BE2C (cell line): ENCODE measurements at regions not wholly inside any gene's neighbourhood (a gene's known extent, or its start where the extent isn't known, plus 50 kb on each side); places are given as distances from the start of the nearest gene placed in this dataset.

Experiments
- DNase-seq: peaks from one replicate; pipeline ENCODE4 v3.0.0-alpha.2; 2020
- H3K27me3 ChIP-seq: fragments of 250-450 bp; sonication (Bioruptor Pico); 2 replicates; pipeline ENCODE4 v1.5.1; 2020; ENCODE audit warnings: mild to moderate bottlenecking
- H3K36me3 ChIP-seq: fragments of 250-450 bp; sonication (Bioruptor Pico); 2 replicates; pipeline ENCODE4 v1.5.1; 2020; ENCODE audit warnings: mild to moderate bottlenecking
- H3K4me1 ChIP-seq: fragments of 250-450 bp; sonication (Bioruptor Pico); 2 replicates; pipeline ENCODE4 v1.5.1; 2020
- H3K4me3 ChIP-seq: 2 replicates; pipeline ENCODE4 v1.5.1; 2011; ENCODE audit warnings: low read depth, low read length
- H3K9me3 ChIP-seq: fragments of 250-450 bp; sonication (Bioruptor Pico); 2 replicates; pipeline ENCODE4 v1.5.1; 2020
- CTCF ChIP-seq: IDR thresholded peaks from 2 replicates; pipeline ENCODE4 v1.5.1; 2012; ENCODE audit warnings: mild to moderate bottlenecking, low read depth, low read length

DNA sequence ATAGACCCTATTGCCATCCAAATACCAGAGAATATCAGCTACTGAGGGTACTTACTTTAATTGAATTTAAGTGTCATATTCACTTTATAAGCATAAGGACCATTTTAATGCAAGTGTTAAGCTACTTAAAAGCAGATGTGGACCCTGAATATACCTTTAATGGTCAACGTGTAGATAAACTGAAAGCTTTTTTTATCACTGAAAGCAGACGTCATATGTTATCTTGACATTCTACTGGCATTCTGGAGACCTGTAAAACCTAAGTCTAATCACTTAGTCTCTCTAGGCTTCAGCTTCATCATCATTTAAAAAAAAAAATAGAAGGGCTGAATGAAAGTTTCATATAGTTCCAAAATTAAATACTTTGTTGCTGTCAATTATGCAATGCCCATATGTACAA lies 116.5 kb downstream of the ELAPOR2 start:
- Histone ChIP-seq H3K4me1 (no peaks in the 10 kb centered on the region; the same call in 1 of the 2 replicates), H3K36me3 (no peaks in the 10 kb centered on the region), H3K4me3 (no peak overlapping the region), H3K9me3 (no peaks in the 10 kb centered on the region), H3K27me3 (no peaks in the 10 kb centered on the region; the same call in 1 of the 2 replicates)
- no peak for TF ChIP-seq CTCF
- no peak for DNase-seq

DNA sequence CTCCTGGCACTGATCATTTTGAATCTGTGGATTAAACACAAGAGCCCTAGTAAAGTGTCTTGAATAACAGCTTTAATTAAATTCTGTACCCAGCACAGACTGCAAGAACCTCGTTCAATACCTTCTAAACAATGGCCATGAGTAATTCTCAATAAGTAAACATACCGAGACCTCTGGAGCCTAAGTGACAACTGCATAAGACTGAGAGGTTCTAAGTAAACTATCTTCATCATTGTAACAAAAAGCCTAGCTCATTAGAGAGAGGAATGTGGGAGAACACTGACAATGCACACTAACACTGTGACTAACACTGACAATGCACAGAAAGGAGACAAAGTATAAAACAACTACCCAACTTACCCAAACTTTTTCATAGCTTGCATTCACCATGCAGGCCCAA lies 117.4 kb downstream of the ELAPOR2 start:
- no peak for DNase-seq

DNA sequence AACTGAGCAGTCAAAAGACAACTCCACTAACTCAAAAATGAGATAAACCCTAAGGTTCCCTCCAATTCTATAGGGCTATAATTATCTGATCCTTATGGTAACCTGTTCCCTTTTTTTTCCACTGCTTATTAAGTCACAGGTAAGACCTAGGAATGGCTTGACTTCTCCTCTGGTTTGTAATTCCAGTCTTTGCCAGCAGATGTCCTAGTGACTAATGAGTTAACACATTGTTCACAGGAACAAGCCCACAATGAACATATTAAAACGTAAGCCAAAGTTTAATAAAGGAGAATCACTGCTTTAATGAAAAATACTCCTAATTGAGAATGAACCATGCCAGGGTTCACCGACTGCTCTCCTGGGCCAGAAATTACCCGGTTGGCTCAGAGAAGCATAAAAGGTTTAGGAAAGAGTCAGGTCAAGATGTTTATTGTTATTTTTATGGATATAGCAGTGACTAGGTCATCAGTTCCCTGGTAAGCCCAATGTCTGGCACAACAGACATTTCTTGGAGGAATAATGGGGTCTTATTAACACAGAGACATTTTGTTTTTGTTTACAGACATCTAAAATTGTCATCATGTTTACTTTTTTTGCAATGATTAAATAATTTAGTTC lies 120.1 kb downstream of the ELAPOR2 start:
- peak; percentile 56 for DNase-seq
- TF ChIP-seq CTCF, result peak; percentile 73
- Histone ChIP-seq H3K36me3 (no peaks in the 10 kb centered on the region), H3K4me1 (no peaks in the 10 kb centered on the region; the same call in 1 of the 2 replicates), H3K27me3 (no peaks in the 10 kb centered on the region), H3K4me3 (no peak overlapping the region), H3K9me3 (no peaks in the 10 kb centered on the region)

More for the DNA sequence above, 117.4 kb downstream of the ELAPOR2 start:
- Histone ChIP-seq H3K4me3 (no peak overlapping the region), H3K27me3 (no peaks in the 10 kb centered on the region; the same call in 1 of the 2 replicates), H3K9me3 (no peaks in the 10 kb centered on the region), H3K4me1 (no peaks in the 10 kb centered on the region; the same call in 1 of the 2 replicates), H3K36me3 (no peaks in the 10 kb centered on the region)
- no peak for TF ChIP-seq CTCF

DNA sequence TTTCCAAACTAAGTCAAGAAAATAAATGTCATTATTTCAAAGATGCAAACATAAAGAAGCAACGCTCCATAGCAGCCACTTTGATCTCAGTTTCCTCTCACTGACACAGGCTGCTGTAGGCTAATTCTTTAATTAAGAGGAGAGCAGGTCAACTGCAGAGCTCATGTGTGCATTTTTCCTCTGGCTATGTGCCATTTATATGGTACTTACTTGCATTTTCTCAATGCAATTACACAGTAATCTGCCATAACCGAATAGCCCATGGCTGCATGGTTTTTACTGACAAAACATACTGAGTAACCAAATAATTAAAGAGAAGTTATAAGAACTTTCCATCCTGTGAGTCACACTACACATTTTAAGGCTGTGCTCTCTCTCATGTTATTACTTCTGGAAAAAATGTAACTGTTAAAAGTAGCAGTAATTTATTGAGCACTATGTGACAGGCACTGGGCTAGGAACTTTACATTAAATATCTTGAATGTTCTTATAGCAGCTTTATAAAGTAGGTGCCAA lies 122.0 kb downstream of the ELAPOR2 start:
- DNase-seq, result peak; percentile 19
- H3K36me3 ChIP-seq, result no peaks in the 10 kb centered on the region

DNA sequence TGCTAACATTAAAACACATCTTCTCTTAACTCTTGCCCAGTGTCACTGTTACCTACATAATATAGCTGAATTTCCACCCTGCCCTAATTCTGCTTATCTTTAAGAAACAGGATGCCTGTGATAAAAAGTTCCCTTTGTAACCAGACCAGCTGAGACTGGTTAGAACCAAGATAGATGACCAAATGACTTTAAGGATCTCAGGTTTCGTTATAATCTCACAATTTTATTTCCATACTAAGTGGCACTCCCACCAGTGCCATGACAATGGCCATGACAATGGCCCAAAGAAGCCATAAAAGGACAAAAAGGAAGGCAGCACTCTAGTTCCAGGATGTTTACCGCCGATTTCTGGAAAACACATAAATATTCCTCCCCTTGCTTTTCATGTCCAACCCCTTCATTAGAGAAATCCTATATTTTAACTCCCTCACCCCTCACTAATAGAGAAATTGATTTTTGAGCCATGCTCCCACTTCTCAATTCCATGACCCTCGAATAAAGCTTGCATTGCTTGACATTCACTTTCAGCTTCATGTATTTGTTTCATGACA lies 126.1 kb downstream of the ELAPOR2 start:
- H3K27me3 ChIP-seq, result no peaks in the 10 kb centered on the region; the same call in 1 of the 2 replicates
- TF ChIP-seq CTCF, result no peak
- H3K36me3 ChIP-seq, result no peaks in the 10 kb centered on the region
- H3K9me3 ChIP-seq, result no peaks in the 10 kb centered on the region
- no peaks in the 10 kb centered on the region; the same call in 1 of the 2 replicates for H3K4me1 ChIP-seq
- no peak overlapping the region for H3K4me3 ChIP-seq
- no peak for DNase-seq

More for the DNA sequence above, 122.0 kb downstream of the ELAPOR2 start:
- Histone ChIP-seq H3K4me3 (no peak overlapping the region), H3K4me1 (no peaks in the 10 kb centered on the region; the same call in 1 of the 2 replicates), H3K27me3 (no peaks in the 10 kb centered on the region), H3K9me3 (no peaks in the 10 kb centered on the region)
- TF ChIP-seq CTCF, result no peak

- no peak for DNase-seq
- TF ChIP-seq CTCF, result no peak
Measured at GRCh38 chr7:86932038-86932512, 127.4 kb downstream of the ELAPOR2 start.

More at GRCh38 chr7:86932038-86932512, 127.4 kb downstream of the ELAPOR2 start:
- Histone ChIP-seq H3K36me3 (no peaks in the 10 kb centered on the region), H3K9me3 (no peaks in the 10 kb centered on the region), H3K4me1 (no peaks in the 10 kb centered on the region), H3K4me3 (no peak overlapping the region), H3K27me3 (no peaks in the 10 kb centered on the region; the same call in 1 of the 2 replicates)
